ENCODE measurements at regions not wholly inside any gene's neighbourhood (a gene's known extent, or its start where the extent isn't known, plus 50 kb on each side); places are given as distances from the start of the nearest gene placed in this dataset.

DNA sequence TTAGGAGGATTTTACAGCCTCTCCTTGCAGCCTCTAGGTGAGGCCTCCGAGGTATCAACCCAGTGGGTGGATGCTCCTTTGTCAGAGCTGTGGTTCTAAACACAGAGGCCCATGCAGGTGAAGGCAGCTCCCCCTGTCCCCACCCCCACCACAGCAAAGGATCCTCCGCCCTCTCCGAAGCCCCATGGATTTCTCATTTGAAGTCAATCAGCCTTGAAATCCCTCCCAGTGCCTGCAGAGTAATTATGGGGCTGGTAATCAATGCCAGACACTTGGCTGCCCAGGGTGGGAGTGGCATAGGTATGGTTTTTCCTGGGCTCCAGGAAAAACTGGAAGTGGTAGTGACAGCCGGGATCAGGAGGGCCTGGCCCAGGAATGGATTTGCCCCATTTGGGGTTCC is 119.5 kb upstream of the CSF3R start:
- TF ChIP-seq, protein P1, sequence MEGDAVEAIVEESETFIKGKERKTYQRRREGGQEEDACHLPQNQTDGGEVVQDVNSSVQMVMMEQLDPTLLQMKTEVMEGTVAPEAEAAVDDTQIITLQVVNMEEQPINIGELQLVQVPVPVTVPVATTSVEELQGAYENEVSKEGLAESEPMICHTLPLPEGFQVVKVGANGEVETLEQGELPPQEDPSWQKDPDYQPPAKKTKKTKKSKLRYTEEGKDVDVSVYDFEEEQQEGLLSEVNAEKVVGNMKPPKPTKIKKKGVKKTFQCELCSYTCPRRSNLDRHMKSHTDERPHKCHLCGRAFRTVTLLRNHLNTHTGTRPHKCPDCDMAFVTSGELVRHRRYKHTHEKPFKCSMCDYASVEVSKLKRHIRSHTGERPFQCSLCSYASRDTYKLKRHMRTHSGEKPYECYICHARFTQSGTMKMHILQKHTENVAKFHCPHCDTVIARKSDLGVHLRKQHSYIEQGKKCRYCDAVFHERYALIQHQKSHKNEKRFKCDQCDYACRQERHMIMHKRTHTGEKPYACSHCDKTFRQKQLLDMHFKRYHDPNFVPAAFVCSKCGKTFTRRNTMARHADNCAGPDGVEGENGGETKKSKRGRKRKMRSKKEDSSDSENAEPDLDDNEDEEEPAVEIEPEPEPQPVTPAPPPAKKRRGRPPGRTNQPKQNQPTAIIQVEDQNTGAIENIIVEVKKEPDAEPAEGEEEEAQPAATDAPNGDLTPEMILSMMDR (IDR thresholded peaks at IDR 0.05; ENCODE audit: low read depth, low read length), result no peak
- no peak for TF ChIP-seq EZH2phosphoT487 (IDR thresholded peaks at IDR 0.05; ENCODE audit: low read depth)
